ENCODE measurements at regions not wholly inside any gene's neighbourhood (a gene's known extent, or its start where the extent isn't known, plus 50 kb on each side); places are given as distances from the start of the nearest gene placed in this dataset.

GRCh38 chr13:61850794-61851193 is 435.1 kb upstream of the PCDH20 start:
- TF ChIP-seq ZFP30 (CRISPR knock-in tag; IDR thresholded peaks at IDR 0.05) (no peak), OSR1 (CRISPR knock-in tag; IDR thresholded peaks at IDR 0.05) (no peak), PATZ1 (CRISPR knock-in tag; IDR thresholded peaks at IDR 0.05; ENCODE audit: borderline replicate concordance) (no peak), ARNTL (CRISPR knock-in tag; IDR thresholded peaks at IDR 0.05; ENCODE audit: borderline replicate concordance, low read depth) (no peak), TSHZ2 (CRISPR knock-in tag; IDR thresholded peaks at IDR 0.05) (no peak), ZNF8 (CRISPR knock-in tag; IDR thresholded peaks at IDR 0.05) (no peak), CREB5 (CRISPR knock-in tag; IDR thresholded peaks at IDR 0.05; ENCODE audit: low read depth) (no peak), ZNF70 (CRISPR knock-in tag; IDR thresholded peaks at IDR 0.05) (no peak), ZFP3 (CRISPR knock-in tag; IDR thresholded peaks at IDR 0.05) (no peak), RARB (CRISPR knock-in tag; IDR thresholded peaks at IDR 0.05) (no peak), ZC3H10 (CRISPR knock-in tag; IDR thresholded peaks at IDR 0.05) (no peak), GLIS3 (CRISPR knock-in tag; IDR thresholded peaks at IDR 0.05) (no peak), PPARA (CRISPR knock-in tag; IDR thresholded peaks at IDR 0.05; ENCODE audit: borderline replicate concordance) (no peak), CSRNP3 (CRISPR knock-in tag; IDR thresholded peaks at IDR 0.05) (no peak)
